Tibial nerve (tissue), 4 donors: ENCODE measurements at regions not wholly inside any gene's neighbourhood (a gene's known extent, or its start where the extent isn't known, plus 50 kb on each side); places are given as distances from the start of the nearest gene placed in this dataset.

Experiments used
- DNase-seq, 2 donors: peaks; one replicate each; pipeline ENCODE4 v3.0.0-alpha.2; 2019; ENCODE audit warnings: low spot score in 2 of 2
- H3K27ac ChIP-seq, 4 donors: fragments of 200-600 bp; sonication (generic) in 3 of 4; one replicate each; pipeline ENCODE4 v1.5.1; 2017 to 2019; ENCODE audit warnings: mild to moderate bottlenecking in 1 of 4
- H3K27me3 ChIP-seq, 2 donors: fragments of 200-600 bp; sonication (generic) in 1 of 2; one replicate each; pipeline versions ENCODE4 v1.5.1 to v1.6.0; 2017 to 2019
- H3K36me3 ChIP-seq, 3 donors: fragments of 200-600 bp; sonication (generic); one replicate each; pipeline ENCODE4 v1.5.1; 2018 to 2019
- H3K4me1 ChIP-seq, 4 donors: fragments of 200-600 bp; sonication (generic) in 3 of 4; one replicate each; pipeline ENCODE4 v1.5.1; 2017 to 2019
- H3K4me3 ChIP-seq, 4 donors: fragments of 200-600 bp; sonication (generic) in 3 of 4; one replicate each; pipeline ENCODE4 v1.5.1; 2017 to 2019; ENCODE audit warnings: mild to moderate bottlenecking in 1 of 4, moderate library complexity in 1 of 4
- H3K9me3 ChIP-seq, 4 donors: fragments of 200-600 bp; sonication (generic) in 3 of 4; one replicate each; pipeline ENCODE4 v1.5.1; 2017 to 2019
- CTCF ChIP-seq, 5 experiments: fragments of 200-600 bp in 3 of 5; fragments of 450-650 bp in 2 of 5; sonication (generic) in 3 of 5; IDR thresholded peaks; one replicate each; pipeline ENCODE4 v1.5.1; 2016 to 2019; ENCODE audit warnings: antibody characterized with exemption in 5 of 5, mild to moderate bottlenecking in 3 of 5, moderate library complexity in 2 of 5
- EP300 ChIP-seq, 2 donors: sonication (generic); formaldehyde crosslinking; IDR thresholded peaks; one replicate each; pipeline ENCODE4 v1.6.1; 2017; ENCODE audit warnings: antibody characterized with exemption in 2 of 2, mild to moderate bottlenecking in 1 of 2
- POLR2A ChIP-seq, 2 donors: fragments of 450-650 bp; IDR thresholded peaks; one replicate each; pipeline ENCODE4 v1.6.1; 2017; ENCODE audit warnings: antibody characterized with exemption in 2 of 2, mild to moderate bottlenecking in 2 of 2, moderate library complexity in 2 of 2
- WGBS, 2 donors: methylation state at CpG; one replicate each; pipeline ENCODE4 v1.1.5; 2018; 5-methylcytosine and 5-hydroxymethylcytosine counted together

- 46 to 53% methylated on average over 8 to 9 of the region's 9 CpGs for WGBS, 2 donors
- H3K9me3 ChIP-seq, result no peaks in the 10 kb centered on the region
- no peaks in the 10 kb centered on the region for H3K36me3 ChIP-seq
- H3K4me1 ChIP-seq, result peaks cover 0 to 8% (median 0%) of the 10 kb centered on the region in 4 donors
- no peak overlapping the region for H3K27ac ChIP-seq
- no peaks in the 10 kb centered on the region for H3K27me3 ChIP-seq
- no peak for DNase-seq
- TF ChIP-seq POLR2A (IDR thresholded peaks at IDR 0.05) (no peak), EP300 (IDR thresholded peaks at IDR 0.05) (no peak), CTCF (IDR thresholded peaks at IDR 0.05) (no peak)
- H3K4me3 ChIP-seq, result no peak overlapping the region
Observed at GRCh38 chr11:69217276-69218105, 61.8 kb downstream of the SMIM38 start.

DNA sequence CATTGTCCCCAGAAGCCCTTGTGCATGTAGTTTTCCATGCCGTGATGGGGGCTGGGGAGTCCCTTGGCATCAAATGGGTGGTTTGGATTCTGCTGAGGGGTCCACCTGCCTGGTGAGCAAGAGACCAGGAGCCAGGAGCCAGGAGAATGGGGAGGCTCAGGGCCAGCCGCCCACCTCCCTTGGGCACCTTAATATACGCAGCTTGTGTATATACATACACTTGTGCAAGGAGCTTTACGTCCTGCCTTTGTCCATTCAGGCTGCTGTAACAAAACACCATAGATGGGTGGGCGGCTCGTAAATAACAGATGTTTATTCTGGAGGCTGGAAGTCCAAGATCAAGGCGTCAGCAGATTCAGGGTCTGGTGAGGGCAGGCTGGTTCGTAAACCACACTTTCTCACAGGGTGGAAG is 62.5 kb downstream of the SMIM38 start:
- no peaks in the 10 kb centered on the region for H3K27me3 ChIP-seq
- DNase-seq, result no peak
- H3K27ac ChIP-seq, result no peak overlapping the region
- 48 to 52% methylated on average over 8 of the region's 8 CpGs for WGBS, 2 donors
- no peaks in the 10 kb centered on the region for H3K9me3 ChIP-seq
- no peaks in the 10 kb centered on the region for H3K36me3 ChIP-seq
- TF ChIP-seq CTCF (IDR thresholded peaks at IDR 0.05) (no peak), EP300 (IDR thresholded peaks at IDR 0.05) (no peak), POLR2A (IDR thresholded peaks at IDR 0.05) (no peak)
- no peak overlapping the region for H3K4me3 ChIP-seq
- peaks cover 0 to 8% (median 0%) of the 10 kb centered on the region in 4 donors for H3K4me1 ChIP-seq

DNA sequence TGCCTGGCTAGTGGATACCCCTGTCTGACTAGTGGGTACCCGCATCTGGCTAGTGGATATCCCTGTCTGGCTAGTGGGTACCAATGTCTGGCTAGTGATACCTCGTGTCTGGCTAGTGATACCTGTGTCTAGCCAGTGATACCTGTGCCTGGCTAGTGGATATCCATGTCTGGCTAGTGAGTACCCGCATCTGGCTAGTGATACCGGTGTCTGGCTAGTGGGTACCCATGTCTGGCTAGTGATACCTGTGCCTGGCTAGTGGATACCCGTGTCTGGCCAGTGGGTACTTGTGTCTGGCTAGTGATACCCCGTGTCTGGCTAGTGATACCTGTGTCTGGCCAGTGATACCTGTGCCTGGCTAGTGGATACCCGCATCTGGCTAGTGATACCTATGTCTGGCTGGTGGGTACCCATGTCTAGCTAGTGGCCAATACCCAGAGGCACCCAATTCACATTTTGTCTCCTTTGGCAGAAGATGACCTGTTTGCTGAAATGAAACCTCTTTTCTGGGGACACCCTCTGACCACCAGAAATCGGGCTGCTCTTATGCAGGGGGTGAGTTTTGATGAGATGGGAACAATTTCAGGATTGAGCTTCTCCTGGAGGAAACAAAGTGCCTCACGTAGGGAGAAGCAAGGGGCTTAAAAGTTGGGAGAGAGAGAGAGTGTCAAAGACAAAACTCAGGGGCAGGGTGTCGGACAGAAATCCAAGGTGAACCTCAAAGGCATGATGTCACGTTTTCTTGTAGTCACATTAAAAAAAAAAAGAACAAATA is 63.4 kb downstream of the SMIM38 start:
- Histone ChIP-seq H3K36me3 (no peaks in the 10 kb centered on the region), H3K9me3 (no peaks in the 10 kb centered on the region), H3K4me3 (no peak overlapping the region), H3K27ac (no peak overlapping the region), H3K27me3 (no peaks in the 10 kb centered on the region), H3K4me1 (peaks cover 0 to 8% (median 0%) of the 10 kb centered on the region in 4 donors)
- TF ChIP-seq CTCF (IDR thresholded peaks at IDR 0.05) (no peak), POLR2A (IDR thresholded peaks at IDR 0.05) (no peak), EP300 (IDR thresholded peaks at IDR 0.05) (no peak)
- no peak for DNase-seq
- 86 to 87% methylated on average over 11 of the region's 11 CpGs for WGBS, 2 donors

- H3K27me3 ChIP-seq, result no peaks in the 10 kb centered on the region
- H3K4me1 ChIP-seq, result peaks cover 0 to 8% (median 0%) of the 10 kb centered on the region in 4 donors
- WGBS, 2 donors, result 85 to 86% methylated on average over 11 of the region's 11 CpGs
- H3K27ac ChIP-seq, result no peak overlapping the region
- no peak for DNase-seq
- no peak overlapping the region for H3K4me3 ChIP-seq
- H3K9me3 ChIP-seq, result no peaks in the 10 kb centered on the region
- TF ChIP-seq CTCF (IDR thresholded peaks at IDR 0.05), result no peak
- no peak for TF ChIP-seq EP300 (IDR thresholded peaks at IDR 0.05)
- TF ChIP-seq POLR2A (IDR thresholded peaks at IDR 0.05), result no peak
- H3K36me3 ChIP-seq, result no peaks in the 10 kb centered on the region
Observed at GRCh38 chr11:69219991-69220390, 64.3 kb downstream of the SMIM38 start.

GRCh38 chr11:69220561-69221051 is 64.9 kb downstream of the SMIM38 start:
- Histone ChIP-seq H3K4me1 (peaks cover 0 to 8% (median 0%) of the 10 kb centered on the region in 4 donors), H3K9me3 (peaks cover 0 to 1% (median 0%) of the 10 kb centered on the region in 4 donors), H3K27ac (no peak overlapping the region), H3K36me3 (no peaks in the 10 kb centered on the region), H3K27me3 (no peaks in the 10 kb centered on the region), H3K4me3 (no peak overlapping the region)
- WGBS, 2 donors, result 82 to 86% methylated on average over 6 to 13 of the region's 13 CpGs
- TF ChIP-seq POLR2A (IDR thresholded peaks at IDR 0.05), result no peak
- TF ChIP-seq CTCF (IDR thresholded peaks at IDR 0.05), result no peak
- TF ChIP-seq EP300 (IDR thresholded peaks at IDR 0.05), result no peak
- DNase-seq, result no peak
